NCI-H82 (cell line): ENCODE measurements at regions not wholly inside any gene's neighbourhood (a gene's known extent, or its start where the extent isn't known, plus 50 kb on each side); places are given as distances from the start of the nearest gene placed in this dataset.

Source experiments
- DNase-seq: peaks from one replicate; lab custom pipeline; 2025; lab: John Stamatoyannopoulos, UW

DNA sequence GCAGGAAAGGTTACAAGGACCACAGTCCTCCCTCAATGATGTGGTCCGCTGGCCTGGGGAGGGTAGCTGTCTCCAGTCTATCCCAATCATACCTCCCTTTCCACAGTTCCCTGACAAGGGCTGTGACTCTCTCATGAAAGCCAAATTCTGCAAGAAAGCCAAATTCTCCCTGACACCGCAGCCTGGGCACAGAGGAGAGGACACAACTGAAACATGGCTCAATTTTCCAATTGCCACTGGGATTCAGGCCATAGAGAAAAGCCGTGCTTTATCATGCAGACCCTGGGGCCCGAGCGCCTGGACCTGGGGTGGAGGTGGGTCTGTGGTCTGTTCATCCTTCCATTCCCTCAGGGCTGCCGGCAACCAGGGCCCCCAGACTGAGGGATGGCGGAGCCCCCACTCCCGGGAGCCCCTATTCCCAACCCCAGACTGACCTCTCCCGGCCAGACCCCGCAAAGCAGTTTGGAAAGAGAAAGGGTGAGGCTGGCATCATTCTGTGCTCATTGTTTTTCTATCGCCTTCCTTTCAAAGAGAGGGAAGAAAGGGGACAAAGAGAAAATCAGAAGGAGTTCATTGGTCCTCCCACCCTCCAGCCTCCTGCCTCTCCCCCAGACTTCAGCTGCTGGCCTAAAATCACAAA lies 239.5 kb downstream of the BUD13 start:
- DNase-seq: no peak

DNA sequence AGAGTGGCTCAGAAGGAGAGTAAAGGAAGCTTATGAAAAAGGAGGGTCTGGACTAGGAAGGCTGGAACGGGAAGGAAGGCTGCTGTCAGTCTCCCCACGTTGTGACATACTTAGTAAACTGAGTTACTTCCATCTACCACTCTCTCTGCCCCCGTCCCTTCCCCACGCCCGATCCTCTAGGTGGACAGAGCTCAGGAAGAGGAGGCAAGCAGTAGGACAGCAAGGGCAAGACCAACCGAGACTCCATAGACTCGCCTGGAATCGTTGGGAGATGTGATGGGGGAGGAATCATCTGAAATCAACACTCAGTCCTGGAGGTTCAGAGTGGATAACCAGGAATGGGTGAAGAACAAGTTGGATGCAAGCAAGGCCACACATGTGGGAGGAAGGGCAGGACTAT lies 240.7 kb downstream of the BUD13 start:
- DNase-seq: no peak

DNA sequence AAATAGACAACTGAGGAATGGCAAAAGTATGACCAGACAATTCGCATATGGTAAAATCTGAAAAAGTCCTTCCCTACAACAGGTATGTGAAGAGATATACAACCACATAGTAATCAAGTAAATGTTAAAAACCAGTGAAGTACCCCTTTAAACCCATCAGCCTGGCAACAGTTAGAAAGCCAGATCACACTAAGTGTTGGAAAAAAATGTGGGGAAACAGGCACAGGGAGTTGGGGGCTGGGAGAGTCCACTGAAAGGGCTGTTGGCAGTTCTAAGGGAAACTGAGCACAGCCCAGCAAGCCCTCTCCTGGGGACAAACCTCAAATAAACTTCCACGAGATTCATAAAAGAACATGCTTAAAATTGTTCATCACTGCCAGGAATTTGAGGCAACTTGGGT lies 242.1 kb downstream of the BUD13 start:
- DNase-seq: no peak

DNA sequence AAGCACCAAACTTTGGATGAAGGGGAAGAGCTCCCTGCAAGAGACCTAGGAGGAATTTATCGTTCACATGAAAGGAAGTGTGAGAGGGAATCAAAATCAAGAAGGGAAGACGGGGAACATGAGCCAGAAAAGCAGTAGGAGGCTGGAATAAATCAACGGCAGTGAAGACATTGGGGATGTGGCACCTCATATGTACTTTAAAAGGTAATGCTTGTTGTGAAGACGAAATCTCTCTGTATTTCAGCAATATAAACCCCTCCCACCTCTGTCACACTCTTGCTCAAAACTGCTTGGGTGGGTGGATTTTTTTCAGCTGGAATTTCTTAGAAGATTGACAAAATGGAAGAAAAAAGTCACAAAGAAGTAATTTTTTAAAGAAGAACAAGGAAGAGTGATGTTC lies 243.5 kb downstream of the BUD13 start:
- DNase-seq: no peak

- no peak for DNase-seq
These were observed 245.4 kb downstream of the BUD13 start for GRCh38 chr11:116527180-116527991.

- DNase-seq: no peak
These were observed 246.8 kb downstream of the BUD13 start for GRCh38 chr11:116525961-116526495.

DNA sequence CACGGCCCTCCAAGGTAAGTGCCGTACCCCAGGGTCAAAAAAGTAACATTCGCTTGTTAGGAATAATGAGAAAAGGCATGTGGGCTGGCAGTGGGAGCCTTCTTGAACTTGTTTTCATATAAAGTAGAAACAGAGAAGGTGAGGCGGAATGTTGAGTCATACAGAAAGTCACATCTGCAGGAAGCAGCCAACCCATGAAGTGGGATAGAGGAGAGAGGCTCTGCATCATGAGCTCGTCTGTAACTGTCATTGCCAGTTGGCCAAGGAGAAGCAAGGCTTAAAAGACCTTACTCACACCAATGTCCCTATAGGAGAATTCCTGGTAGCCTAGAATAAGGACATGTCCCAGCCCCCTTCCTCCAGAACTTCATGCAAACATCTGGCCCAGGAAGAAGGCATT lies 253.3 kb downstream of the BUD13 start:
- no peak for DNase-seq

- no peak for DNase-seq
These were observed 254.6 kb downstream of the BUD13 start for GRCh38 chr11:116518141-116518540.

DNA sequence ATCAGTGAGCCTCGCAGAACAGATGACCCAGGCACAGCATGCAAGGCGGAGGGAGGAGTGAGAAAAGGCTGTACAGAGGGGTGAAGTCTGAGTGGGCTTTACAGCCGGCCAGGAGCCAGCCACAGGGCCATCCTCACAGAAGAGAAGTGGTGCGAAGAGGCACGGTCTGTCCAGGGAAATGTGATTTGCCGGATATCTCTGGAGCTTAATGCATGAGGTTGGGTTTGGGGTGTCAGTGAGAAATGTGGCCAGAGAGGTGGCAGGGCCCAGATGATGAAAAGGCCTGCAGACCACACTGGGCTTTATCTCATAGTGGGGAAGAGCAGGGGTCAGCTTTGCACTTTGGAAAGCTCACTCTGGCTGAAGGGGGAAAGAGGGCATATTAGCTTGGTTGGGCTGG lies 255.2 kb downstream of the BUD13 start:
- no peak for DNase-seq

DNA sequence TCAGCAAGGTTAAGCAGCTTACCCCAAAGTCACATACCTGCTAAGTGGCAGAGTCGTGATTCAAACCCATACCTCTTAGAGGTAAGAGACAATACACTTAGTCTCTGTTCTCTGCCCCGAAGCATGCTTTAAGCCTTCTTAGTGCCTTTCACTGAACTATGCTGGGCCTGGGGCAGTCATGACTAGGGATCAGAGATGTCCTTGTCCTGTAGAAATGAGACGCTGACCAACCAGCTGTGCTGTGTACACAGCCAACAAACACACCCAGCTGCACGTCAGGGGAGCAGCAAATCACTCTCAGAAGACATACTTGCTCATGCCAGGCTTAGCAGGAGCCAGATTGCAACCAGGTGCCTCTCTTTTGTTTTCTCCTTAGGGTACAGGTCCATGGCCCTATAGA lies 255.7 kb downstream of the BUD13 start:
- DNase-seq: peak; percentile 85

DNA sequence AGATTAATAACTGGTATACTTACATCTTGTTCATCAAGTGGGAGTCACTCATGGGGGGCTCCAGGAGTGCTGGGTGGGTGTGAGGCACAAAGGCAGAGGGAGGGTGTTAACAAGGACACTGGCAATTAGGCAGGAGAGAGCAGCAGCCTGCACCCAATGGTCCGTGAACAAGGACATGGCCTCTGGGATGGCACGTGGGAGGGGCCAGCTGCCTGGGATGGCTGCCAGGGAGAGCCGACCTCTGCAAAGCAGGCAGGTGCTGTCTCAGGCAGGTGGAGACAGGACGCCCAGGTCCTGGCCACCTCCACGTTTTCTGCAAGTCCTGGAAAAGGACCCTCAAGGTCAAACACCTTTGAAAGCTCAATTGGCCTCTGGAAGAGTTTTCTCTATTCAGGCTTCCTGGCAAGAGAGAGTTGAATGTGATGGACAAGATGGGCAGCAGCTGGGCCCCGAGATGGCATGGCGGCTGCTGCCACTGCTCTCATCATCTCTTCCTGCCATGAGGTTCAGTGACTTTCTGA lies 257.1 kb downstream of the BUD13 start:
- no peak for DNase-seq

DNA sequence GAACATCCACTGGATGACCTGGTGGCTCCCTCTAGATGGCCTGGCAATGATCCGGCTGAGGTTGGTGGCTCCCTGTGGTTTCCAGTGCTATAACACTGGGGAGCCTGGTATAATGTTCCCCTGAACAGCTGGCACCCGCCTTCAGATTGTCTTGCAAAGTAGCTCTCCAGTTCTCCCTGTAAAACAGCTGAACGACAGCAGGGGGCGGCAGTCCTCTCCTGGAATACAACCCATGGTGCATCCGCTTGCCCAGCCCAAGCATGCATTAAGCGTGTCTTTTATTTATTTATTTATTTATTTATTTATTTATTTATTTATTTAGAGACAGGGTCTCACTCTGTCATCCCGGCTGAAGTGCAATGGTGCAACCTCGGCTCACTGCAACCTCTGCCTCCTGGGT lies 258.9 kb downstream of the BUD13 start:
- DNase-seq: peak; percentile 65

DNA sequence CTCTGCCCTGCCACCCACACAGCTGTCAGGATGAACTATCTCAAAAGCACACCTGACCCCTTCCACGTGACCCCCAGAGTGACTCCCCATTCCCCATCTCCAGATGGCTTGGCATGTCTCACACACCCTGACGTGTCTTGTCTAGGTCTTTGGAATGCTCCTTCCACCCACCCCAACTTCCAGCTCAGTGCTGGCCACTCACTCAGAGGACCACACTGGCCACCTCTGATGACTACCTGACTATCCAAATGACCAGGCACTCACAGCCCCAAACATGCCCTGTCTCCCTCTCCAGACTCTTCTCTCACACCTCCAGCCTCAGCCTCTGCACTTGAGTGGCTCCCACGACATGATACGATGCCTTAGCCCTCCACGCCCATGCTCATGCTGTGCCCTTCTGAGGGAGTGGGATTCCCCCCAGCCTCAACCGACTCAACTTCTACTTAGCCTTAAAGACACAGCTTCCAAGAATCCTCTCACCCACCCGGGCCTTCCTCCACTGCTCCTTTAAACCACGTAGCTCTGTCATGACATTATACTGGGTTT lies 259.4 kb downstream of the BUD13 start:
- no peak for DNase-seq

- no peak for DNase-seq
These were observed 259.9 kb downstream of the BUD13 start for GRCh38 chr11:116512841-116513240.

GRCh38 chr11:116511684-116512083 lies 261.1 kb downstream of the BUD13 start:
- no peak for DNase-seq

DNA sequence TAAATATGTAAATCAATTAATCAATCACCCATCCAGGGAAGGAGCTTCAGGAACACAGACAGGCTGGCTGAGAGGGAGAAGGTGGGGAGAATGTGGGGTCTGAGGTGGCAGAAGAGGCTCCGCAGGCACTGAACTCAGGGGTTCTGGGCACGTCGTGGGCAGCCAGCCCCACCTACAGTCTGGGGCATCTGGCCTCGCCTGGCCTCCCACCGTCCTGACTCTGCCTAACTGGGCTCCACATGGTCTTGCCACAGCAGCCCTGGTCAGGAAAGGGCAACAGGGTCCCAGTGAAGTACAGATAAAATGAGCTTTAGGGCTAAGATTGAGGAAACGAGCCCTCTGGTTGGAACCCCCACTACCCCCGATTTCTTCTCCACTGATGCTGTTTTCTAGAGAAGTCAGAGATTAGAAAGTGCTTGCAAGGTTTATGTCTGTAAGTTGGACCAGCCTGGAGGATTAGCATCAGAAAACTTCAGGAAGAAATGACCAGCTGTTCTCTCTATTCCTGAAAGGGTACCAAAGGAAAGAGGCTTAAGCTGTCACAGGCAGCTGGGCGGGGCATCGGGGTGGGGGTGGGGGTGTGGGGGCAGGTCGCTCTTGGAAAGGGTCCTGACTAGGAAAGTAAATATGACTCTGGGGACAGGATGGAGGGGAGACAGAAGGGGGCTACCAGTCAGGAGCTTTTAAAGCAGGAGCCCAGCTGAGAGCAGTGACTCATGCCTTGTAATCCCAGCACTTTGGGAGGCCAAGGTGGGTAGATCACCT lies 261.7 kb downstream of the BUD13 start:
- DNase-seq: peak; percentile 94

- no peak for DNase-seq
These were observed 262.6 kb downstream of the BUD13 start for GRCh38 chr11:116510166-116510565.

DNA sequence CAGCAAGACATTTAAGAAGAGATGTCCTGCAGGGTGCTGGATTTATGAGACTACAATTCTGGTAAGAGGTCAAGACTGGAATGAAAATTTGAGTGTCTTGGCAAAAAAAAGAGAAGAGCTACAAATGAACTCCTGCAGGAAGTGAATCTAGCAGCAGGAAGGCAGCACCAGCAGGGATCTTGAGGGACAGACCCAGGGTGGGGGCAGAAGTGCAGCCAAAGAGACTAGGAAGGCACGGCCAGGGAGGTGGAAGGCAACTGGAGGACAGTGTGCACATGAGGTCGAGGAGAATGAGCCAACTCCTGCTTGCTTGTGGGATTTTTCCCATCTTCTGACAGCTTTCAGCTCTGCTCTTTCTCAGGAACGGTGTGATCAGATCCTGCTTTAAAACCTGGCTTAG lies 263.2 kb downstream of the BUD13 start:
- no peak for DNase-seq

- no peak for DNase-seq
These were observed 264.7 kb downstream of the BUD13 start for GRCh38 chr11:116507849-116508695.

GRCh38 chr11:116507016-116507415 lies 265.8 kb downstream of the BUD13 start:
- no peak for DNase-seq

GRCh38 chr11:116506263-116506825 lies 266.4 kb downstream of the BUD13 start:
- DNase-seq: peak; percentile 20
